GM18909 (cell line): ENCODE measurements at regions not wholly inside any gene's neighbourhood (a gene's known extent, or its start where the extent isn't known, plus 50 kb on each side); places are given as distances from the start of the nearest gene placed in this dataset.

Source experiments
- ATAC-seq: cut with Tn5 transposase; IDR thresholded peaks from one replicate; pipeline ENCODE4 v1.9.1; 2021; ENCODE audit warnings: mild to moderate bottlenecking; ENCODE audit not compliant: unreplicated experiment, poor library complexity

DNA sequence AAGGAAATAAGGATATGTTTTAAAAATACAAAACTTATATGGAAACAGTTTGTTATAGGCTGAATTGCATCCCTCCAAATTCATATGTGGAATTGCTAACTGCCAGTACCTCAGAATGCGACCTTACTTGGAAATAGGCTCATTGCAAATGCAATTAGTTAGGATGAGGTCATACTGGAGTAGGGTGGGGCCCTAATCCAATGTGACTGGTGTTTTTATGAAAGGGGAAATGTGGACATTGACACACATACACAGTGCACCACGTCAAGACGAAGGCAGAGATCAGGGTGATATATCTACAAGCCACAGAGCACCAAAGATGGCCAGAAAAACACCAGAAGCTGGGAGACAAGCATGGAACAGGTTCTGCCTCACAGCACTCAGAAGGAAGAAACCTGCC, 494.2 kb downstream of the TSN start:
- no peak for ATAC-seq

GRCh38 chr2:122251158-122251557, 495.7 kb downstream of the TSN start:
- no peak for ATAC-seq

DNA sequence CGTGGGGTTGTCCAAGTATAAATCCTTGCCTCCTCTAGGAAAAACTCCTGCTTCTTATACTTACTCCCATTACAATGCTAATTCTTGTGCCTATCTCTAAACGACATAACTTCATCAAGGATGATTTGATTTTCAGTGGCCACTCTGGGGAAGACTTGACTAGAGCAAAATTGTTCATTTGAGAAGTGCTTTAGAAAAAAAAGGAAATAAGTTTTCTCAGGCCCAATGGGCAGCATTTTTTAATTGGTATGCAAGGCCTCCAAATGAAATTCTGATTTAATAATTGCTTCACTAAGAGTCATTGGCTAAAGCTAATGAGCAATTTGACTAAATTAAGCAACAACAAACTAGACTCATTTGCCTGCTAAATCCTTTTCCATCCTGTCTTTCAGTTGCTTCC, 496.1 kb downstream of the TSN start:
- ATAC-seq: no peak

GRCh38 chr2:122255924-122256323, 500.5 kb downstream of the TSN start:
- no peak for ATAC-seq

DNA sequence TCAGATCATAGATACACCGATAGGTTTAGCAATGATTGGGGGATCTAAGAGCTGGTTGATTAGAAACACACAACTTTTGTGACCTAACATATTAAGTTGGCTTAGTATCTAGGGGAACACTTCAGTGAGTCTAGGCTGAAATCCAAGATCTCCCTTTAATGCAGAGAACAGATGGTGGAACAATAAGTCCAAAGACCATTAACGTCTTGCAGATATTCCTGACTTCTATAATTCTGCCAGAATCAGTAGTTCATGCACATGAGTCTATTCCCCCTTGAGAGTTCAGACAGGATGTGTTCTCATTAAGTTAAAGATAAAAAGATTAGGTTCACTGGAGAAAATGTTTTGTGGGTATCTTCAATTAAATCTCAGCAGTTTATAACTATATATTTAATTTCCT, 506.5 kb downstream of the TSN start:
- no peak for ATAC-seq

GRCh38 chr2:122263746-122264145, 508.3 kb downstream of the TSN start:
- ATAC-seq: no peak

GRCh38 chr2:122266636-122267035, 511.2 kb downstream of the TSN start:
- ATAC-seq: no peak

- no peak for ATAC-seq
These were observed 512.5 kb downstream of the TSN start for GRCh38 chr2:122267947-122268346.

- no peak for ATAC-seq
These were observed 518.5 kb downstream of the TSN start for GRCh38 chr2:122273785-122274419.

- no peak for ATAC-seq
These were observed 522.5 kb downstream of the TSN start for GRCh38 chr2:122277956-122278355.

- no peak for ATAC-seq
These were observed 545.3 kb downstream of the TSN start for GRCh38 chr2:122300758-122301157.

DNA sequence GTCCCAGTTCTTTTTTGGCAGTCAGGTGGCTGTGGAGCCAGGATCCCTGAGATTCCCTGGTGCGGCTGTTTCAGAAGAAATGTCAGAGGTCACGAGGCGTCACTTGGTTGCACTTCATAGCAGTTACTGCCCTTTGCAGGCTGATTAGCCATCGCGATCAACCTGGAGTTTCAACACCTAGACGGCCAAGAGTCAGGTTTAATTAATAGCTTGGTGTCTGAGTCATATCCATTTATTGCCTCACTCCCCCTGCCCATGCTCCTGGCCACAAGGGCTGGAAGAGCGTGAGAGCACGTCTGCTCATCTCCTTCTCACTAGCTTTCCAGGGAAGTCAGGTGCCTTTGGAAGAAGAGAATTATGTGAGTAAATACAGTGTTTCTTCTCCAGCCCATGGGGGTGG, 552.3 kb downstream of the TSN start:
- no peak for ATAC-seq

DNA sequence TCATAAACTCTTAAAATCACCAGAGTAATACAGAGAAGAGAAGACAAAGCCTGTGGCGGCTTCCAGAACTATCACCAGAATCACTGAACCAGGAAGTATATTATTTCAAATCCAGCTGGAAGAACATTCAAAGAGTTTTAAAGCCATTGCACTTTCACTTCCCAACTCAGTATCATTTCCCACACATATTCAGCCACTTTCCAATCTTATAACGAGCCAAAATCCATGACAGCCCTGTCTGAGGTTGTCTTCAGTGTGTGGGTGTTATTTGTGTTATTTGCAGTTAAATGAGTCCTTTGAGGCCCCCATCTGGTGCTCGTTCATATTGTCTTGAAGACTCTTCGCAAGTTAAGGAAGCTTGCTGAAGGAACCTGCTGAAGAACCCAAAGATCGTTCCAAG, 559.9 kb downstream of the TSN start:
- no peak for ATAC-seq

DNA sequence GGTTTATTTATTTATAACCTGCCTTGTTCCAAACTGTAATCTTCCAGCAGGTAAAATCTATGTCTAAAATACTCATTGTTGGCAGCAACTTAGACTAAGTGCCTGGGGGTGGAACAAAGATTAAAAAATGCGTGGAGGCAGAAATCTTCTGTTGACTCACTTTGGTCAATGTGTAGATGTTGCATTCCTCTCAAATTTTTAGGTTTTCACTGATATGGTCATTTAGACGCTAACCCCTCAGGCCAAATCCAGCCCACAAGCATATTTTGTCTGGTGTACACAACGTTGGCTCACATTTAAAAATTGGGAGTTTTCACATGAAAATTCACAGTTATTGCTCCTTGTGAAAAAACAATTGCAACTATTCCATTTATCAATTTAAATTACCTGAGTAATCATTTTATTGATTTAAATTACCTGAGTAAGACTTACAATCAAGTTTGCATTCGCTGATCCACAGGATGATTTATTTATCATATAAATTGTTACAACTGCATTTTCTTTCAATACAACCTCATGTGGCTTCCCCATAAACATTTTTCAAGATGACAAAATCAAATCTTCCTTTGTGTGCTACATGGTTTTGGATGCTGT, 564.2 kb downstream of the TSN start:
- ATAC-seq: no peak

- ATAC-seq: no peak
These were observed 567.4 kb downstream of the TSN start for GRCh38 chr2:122322815-122323214.

DNA sequence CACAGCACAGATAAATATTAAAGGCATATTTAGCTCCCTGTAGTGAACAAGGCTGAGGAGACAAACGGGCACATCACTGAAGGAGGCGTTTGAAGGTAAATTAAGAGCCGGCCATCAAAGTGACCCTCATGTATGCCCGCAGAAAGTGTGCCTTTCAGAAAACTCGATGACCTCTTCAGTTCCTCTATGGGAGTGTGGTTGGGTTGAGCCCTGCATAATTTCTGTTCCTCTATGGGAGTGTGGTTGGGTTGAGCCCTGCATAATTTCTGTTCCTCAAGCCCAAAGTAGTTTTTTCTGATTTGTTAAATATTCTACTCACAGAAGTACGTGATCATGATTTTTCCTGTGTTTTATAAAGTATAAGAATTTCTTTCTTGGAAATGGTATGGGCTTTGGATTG, 568.5 kb downstream of the TSN start:
- no peak for ATAC-seq

DNA sequence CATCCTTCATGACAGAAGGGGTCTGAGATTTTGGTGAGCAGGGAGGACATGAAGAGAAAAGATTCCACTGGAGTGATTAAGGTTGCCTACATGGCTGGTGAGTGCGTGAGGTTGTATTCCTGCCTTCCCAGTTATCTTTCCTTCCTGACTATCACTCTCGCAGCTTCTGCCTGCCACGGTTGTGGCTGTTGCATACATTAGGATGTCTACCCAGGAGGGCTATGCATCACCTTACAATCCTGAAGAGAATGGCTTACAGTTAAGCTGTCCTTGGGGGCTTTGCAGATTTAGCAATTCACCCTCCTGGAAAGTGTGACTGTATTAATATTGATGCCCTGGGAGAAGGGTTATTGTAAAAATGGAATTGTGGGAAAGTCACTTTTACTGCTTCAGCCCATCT, 571.0 kb downstream of the TSN start:
- ATAC-seq: no peak

DNA sequence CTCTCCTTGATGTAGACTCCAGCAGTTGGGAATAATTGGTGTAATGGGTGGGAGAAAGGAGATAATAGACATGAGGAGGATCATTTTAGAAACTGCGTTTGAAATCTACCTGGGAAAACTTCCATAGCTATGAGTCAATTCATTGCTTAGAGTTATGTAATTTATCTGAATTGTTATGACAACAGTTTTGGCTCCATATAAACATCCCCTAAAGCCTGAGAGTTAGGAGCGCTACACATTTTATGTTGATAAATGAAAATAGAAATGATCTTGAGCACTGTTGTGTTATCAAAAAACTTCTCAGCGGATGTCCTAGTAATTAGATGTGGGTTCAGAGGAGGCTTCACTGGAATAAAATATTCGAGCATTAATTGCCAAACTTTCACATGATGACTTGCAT, 573.4 kb downstream of the TSN start:
- no peak for ATAC-seq

DNA sequence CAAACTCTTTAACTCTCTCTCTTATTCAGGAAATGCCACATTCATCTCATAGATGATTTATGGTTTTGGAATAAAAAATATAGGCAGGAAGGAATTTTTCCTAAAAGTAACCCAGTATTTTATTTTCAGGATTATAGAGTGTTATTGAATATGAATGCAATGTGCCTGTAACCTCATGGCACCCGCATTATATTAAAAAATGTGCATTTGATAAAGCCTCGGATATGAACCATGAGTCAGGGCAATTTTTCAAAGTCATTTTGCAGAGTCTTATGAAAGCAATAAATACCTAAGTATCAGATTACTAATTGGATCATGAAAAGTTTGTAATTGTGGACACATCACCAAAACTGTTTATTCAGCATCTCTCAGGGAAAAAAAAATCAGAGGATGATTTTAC, 573.8 kb downstream of the TSN start:
- ATAC-seq: no peak

DNA sequence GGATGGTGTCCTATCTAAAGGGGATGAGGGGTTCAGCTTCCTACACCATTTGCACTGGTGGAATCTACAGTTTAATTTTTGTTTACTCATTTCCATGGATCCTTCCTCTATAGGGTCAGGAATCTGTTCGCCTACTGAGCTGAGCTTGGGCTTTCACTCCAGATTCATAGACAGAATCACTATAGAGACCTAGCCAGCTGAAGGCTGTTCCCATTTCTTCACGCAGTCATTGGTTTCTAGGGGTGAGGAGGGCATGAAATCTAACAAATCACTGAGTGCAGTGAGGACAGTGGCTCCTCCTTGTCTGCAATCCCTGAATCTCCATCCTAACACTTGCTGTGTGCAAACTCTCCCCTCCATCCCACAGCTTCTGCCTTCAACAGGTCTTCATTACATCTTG, 578.5 kb downstream of the TSN start:
- ATAC-seq: no peak

DNA sequence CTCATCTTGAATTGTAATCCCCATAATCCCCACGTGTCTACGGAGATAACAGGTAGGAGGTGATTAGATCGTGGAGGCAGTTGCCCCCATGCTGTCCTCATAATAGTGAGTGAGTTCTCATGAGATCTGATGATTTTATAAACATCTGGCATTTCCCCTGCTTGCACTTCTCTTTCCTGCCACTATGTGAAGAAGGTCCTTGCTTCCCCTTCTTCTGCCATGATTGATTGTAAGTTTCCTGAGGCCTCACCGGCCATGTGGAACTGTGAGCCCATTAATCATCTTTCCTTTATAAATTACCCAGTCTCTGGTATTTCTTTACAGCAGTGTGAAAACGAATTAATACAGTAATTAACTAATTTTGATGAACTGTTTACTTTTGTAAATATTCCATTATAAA, 582.5 kb downstream of the TSN start:
- no peak for ATAC-seq

DNA sequence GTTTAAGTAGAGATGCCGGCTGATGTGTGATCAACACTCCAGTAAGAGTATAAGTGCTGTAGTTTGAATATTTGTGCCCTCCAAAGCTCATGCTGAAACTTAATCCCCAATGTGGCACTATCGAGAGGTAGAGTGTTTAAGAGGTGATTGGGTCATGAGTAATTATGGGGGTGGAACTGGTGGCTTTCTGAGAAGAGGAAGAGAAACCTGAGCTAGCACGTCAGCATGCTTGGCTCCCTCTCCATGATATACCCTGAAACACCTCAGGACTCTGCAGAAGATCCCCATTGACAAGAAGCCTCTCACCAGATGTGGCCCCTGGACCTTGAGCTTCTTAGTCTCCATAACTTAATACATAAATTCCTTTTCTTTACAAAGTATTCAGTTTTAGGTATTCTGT, 584.8 kb downstream of the TSN start:
- ATAC-seq: peak; percentile 99

GRCh38 chr2:122341007-122341406, 585.6 kb downstream of the TSN start:
- ATAC-seq: peak; percentile 39
